NT2/D1 (cell line): ENCODE measurements at regions not wholly inside any gene's neighbourhood (a gene's known extent, or its start where the extent isn't known, plus 50 kb on each side); places are given as distances from the start of the nearest gene placed in this dataset.

Source experiments
- DNase-seq: peaks from one replicate; pipeline ENCODE4 v3.0.0-alpha.2; 2011; ENCODE audit warnings: low read depth, low spot score
- H3K27me3 ChIP-seq: 2 replicates; pipeline ENCODE4 v1.6.0; 2011; ENCODE audit warnings: mild to moderate bottlenecking; ENCODE audit not compliant: insufficient read length, insufficient read depth
- H3K36me3 ChIP-seq: 2 replicates; pipeline ENCODE4 v1.6.1; 2011; ENCODE audit warnings: mild to moderate bottlenecking, low read length, mixed read lengths; ENCODE audit not compliant: insufficient read depth, insufficient read length
- H3K4me1 ChIP-seq: 2 replicates; pipeline ENCODE4 v1.5.1; 2011; ENCODE audit not compliant: insufficient read depth, insufficient read length
- H3K4me3 ChIP-seq: 2 replicates; pipeline ENCODE4 v1.5.1; 2011; ENCODE audit warnings: low read depth; ENCODE audit not compliant: insufficient read length
- H3K9ac ChIP-seq: 2 replicates; pipeline ENCODE4 v1.6.0; 2011; ENCODE audit warnings: low read depth; ENCODE audit not compliant: insufficient read length
- H3K9me3 ChIP-seq: 2 replicates; pipeline ENCODE4 v1.5.1; 2011; ENCODE audit warnings: mild to moderate bottlenecking, low read length; ENCODE audit not compliant: insufficient read depth
- SUZ12 ChIP-seq: IDR thresholded peaks from 2 replicates; pipeline ENCODE4 v1.6.1; 2011; ENCODE audit not compliant: insufficient read length, insufficient read depth; ENCODE audit errors: extremely low read depth
- YY1 ChIP-seq: IDR thresholded peaks from 2 replicates; pipeline ENCODE4 v1.6.1; 2011; ENCODE audit not compliant: insufficient read length, insufficient read depth
- ZNF274 ChIP-seq: IDR thresholded peaks from 2 replicates; pipeline ENCODE4 v1.6.1; 2011; ENCODE audit warnings: mild to moderate bottlenecking, low read depth, low read length

DNA sequence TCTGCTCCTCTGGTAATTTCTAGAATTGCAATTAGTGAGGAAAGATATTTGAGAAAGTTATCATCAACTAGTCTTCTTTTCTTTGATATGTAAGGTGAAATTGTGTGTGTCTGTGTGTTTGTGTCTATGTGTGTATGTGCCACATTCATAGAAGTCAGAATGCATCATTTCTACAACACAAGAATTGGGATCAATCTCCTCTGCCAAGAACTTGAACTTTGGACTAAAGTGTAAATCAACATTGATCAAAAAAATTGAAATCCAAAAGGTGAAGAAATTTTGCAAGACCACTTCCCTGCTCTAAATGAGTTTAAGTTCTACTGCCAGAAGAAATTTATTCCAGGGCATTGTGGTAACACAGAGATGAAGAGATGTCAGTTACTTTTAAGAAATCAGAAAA lies 1072.8 kb downstream of the GRM8 start:
- H3K27me3 ChIP-seq: no peaks in the 10 kb centered on the region
- DNase-seq: no peak
- no peak overlapping the region for H3K9ac ChIP-seq
- H3K36me3 ChIP-seq: no peaks in the 10 kb centered on the region
- no peak overlapping the region for H3K4me3 ChIP-seq
- H3K4me1 ChIP-seq: no peaks in the 10 kb centered on the region
- TF ChIP-seq SUZ12: no peak
- no peaks in the 10 kb centered on the region for H3K9me3 ChIP-seq

DNA sequence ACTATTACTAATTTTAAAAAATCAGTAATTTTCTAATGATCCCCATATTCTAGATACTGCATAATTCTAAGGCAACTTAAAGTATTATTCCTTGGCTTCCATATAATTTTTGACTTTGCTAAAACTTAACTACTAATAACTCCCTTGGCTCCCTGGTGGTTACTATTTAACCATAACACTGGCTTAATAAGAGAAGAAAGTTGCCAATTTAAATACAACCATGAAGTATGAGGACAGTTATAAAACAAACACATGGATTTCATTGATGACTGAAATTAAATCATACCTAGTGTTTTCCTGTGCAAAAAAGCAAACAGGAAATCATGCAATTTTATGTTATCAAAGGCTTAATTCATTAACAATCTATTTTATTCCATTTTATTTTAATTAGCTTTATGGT lies 1073.9 kb downstream of the GRM8 start:
- no peak overlapping the region for H3K9ac ChIP-seq
- no peaks in the 10 kb centered on the region for H3K36me3 ChIP-seq
- H3K4me1 ChIP-seq: no peaks in the 10 kb centered on the region
- no peaks in the 10 kb centered on the region for H3K9me3 ChIP-seq
- H3K4me3 ChIP-seq: no peak overlapping the region
- TF ChIP-seq SUZ12: no peak
- no peak for TF ChIP-seq ZNF274
- TF ChIP-seq YY1: no peak
- no peaks in the 10 kb centered on the region for H3K27me3 ChIP-seq
- DNase-seq: no peak

- TF ChIP-seq YY1 (no peak), SUZ12 (no peak), ZNF274 (no peak)
- DNase-seq: no peak
- no peaks in the 10 kb centered on the region for H3K36me3 ChIP-seq
- H3K9ac ChIP-seq: no peak overlapping the region
- H3K9me3 ChIP-seq: no peaks in the 10 kb centered on the region
- H3K4me1 ChIP-seq: no peaks in the 10 kb centered on the region
- no peak overlapping the region for H3K4me3 ChIP-seq
- no peaks in the 10 kb centered on the region for H3K27me3 ChIP-seq
Measured at GRCh38 chr7:126177782-126178181, 1075.0 kb downstream of the GRM8 start.

DNA sequence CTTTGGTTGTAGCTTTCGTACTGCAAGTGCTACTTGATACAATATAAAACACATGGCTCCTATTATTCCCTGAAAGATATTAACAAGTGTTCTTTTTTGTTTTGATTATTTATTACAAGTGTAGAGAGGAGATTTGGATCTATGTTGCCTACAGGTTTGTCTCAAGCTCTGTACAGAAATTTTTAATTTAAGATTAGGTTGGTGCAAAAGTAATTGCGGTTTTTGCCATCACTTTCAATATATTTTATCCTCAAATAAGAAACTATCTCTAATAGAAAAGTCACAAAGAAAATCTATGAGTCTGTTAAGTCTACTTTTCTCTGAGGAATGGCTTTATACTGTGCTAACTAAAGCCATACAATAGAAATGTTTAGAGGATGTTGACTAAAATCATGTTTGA lies 1086.1 kb downstream of the GRM8 start:
- Histone ChIP-seq H3K9ac (no peak overlapping the region), H3K9me3 (0 out of 2 replicates have a peak, but pooled peaks cover 8% of the 10 kb centered on the region), H3K4me1 (no peaks in the 10 kb centered on the region), H3K36me3 (no peaks in the 10 kb centered on the region), H3K4me3 (no peak overlapping the region), H3K27me3 (no peaks in the 10 kb centered on the region)
- no peak for DNase-seq
- TF ChIP-seq ZNF274 (no peak), SUZ12 (no peak), YY1 (no peak)

GRCh38 chr7:126163647-126164046 lies 1089.1 kb downstream of the GRM8 start:
- H3K27me3 ChIP-seq: no peaks in the 10 kb centered on the region
- no peak overlapping the region for H3K9ac ChIP-seq
- H3K4me1 ChIP-seq: no peaks in the 10 kb centered on the region
- TF ChIP-seq ZNF274: no peak
- TF ChIP-seq YY1: no peak
- no peak for TF ChIP-seq SUZ12
- H3K4me3 ChIP-seq: no peak overlapping the region
- H3K9me3 ChIP-seq: 0 out of 2 replicates have a peak, but pooled peaks cover 8% of the 10 kb centered on the region
- H3K36me3 ChIP-seq: no peaks in the 10 kb centered on the region
- DNase-seq: no peak

DNA sequence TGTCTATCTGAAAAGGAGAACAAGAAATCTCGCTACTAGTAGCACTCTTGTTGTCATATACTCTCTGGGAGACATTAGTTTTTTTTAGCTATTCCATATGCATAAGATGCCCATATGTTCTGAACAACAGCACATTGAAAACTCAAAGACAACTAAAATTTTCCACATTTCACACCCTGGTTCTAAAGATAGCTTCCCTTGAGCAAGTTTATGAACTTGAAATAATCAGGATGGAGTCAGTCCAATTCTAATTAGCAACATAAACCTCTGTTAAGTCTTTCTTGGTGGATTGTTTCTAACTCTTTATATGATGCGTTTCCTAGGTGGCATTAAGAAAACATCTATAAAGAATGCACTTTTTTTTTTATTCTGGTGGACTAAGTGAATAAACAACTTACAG lies 1095.3 kb downstream of the GRM8 start:
- Histone ChIP-seq H3K36me3 (no peaks in the 10 kb centered on the region), H3K9ac (no peak overlapping the region), H3K27me3 (no peaks in the 10 kb centered on the region), H3K4me1 (no peaks in the 10 kb centered on the region), H3K4me3 (no peak overlapping the region), H3K9me3 (no peaks in the 10 kb centered on the region)
- no peak for TF ChIP-seq SUZ12
- no peak for TF ChIP-seq ZNF274
- no peak for DNase-seq

DNA sequence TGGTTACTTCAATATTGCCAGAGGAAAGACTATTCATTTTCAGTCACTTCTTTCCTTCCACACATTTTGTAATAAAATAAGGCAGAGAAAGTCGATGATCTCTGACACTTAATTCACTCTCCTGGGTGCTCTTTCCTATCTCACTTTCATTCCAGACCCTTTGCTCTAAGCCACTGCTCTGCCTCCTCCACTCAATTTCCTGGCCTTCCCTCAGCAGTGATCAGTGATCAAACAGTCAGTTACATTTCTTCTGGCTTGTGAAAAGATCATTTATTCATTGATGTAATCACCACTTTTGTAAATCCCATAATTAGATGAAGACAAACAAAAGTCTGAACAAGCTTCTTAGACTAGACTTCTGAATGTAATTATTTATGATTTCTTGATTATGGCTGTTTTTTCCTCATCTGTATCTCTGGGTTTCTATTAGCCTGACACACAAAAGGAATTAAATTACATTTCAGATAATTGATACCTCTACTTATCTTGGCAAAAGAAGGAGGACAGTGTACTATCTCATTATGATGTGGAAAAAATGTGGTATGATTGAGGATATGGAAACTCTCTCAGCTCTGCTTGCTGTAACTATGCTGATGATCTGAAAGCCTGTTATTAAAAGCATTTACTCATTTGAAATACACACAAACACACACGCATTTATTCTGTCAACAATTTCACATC lies 1102.3 kb downstream of the GRM8 start:
- H3K36me3 ChIP-seq: no peaks in the 10 kb centered on the region
- no peaks in the 10 kb centered on the region for H3K9me3 ChIP-seq
- TF ChIP-seq ZNF274 (no peak), SUZ12 (no peak), YY1 (no peak)
- no peak overlapping the region for H3K9ac ChIP-seq
- no peak overlapping the region for H3K4me3 ChIP-seq
- no peaks in the 10 kb centered on the region for H3K27me3 ChIP-seq
- no peaks in the 10 kb centered on the region for H3K4me1 ChIP-seq
- no peak for DNase-seq

DNA sequence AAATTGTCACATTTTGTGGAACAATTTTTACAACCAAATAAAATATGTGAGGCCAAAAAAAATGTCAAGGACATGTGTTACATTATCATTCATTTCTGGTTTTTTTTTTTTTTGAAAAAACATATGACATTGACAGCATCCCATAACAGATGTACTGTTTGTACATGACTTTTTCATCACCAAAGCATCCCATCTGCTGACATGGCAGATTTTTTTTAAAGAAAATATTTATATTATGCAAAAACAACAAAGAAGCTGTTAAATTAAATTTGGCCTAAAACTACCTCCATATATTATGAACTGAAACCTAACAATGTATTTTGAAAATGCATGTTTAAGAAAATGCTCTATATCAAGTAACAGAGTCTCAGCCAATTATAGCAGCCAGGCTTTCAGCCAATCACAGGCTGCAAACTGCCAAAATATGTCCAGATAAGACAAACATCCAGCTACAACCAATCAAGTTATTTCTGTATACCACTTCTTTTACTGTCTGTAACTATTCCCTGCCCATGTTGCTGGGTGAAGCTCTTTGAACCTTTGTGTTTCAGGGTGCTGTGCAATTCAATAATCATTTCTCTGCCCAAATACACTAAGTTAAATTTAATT lies 1111.8 kb downstream of the GRM8 start:
- Histone ChIP-seq H3K9me3 (no peaks in the 10 kb centered on the region), H3K9ac (no peak overlapping the region), H3K4me3 (no peak overlapping the region), H3K4me1 (no peaks in the 10 kb centered on the region), H3K27me3 (no peaks in the 10 kb centered on the region), H3K36me3 (no peaks in the 10 kb centered on the region)
- TF ChIP-seq YY1 (no peak), SUZ12 (no peak), ZNF274 (no peak)
- no peak for DNase-seq
